ENCODE measurements at regions not wholly inside any gene's neighbourhood (a gene's known extent, or its start where the extent isn't known, plus 50 kb on each side); places are given as distances from the start of the nearest gene placed in this dataset.
"Not testable (repeated sequence)": the region's sequence is repeated elsewhere in the genome, so short reads cannot be mapped to it uniquely, and the experiment has no call there.

DNA sequence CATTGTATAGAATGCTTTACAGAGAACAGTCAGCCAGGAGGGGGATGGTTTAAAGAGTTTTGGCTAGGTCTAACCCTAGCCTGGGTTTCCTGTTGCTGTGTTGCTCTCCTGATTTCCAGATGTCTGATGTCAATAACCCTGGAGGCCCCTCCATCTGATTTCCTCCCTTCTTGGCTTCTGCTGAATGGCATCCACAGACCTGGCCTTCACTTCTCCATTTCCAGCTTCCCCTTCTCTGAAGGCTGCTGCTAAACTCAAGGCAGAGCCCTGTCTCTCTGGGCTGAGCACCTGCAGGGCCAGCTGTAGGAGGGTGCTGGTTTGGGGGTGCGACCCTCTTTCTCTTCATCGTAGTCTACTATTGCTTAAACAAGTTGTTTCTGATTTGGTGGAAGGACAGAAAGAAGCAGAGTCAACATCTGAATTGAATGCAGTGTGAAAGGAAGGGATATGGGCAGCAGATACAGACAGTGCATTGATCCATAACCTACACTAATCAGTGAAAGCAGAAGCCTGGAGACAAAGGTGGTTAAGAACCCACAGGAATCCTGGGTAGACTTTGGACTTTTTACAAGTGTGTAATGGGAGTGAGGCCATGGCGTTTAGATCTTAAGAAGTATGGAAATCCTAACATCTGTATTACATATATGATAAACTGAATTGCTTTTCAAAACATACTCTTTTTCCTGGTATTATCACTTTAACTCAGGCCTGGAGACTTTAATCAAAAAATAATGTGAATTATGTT, 153.6 kb downstream of the HRH4 start:
- in situ Hi-C loops (cut with MboI; ENCODE audit: low sequenced_read_pairs): no loop called here

DNA sequence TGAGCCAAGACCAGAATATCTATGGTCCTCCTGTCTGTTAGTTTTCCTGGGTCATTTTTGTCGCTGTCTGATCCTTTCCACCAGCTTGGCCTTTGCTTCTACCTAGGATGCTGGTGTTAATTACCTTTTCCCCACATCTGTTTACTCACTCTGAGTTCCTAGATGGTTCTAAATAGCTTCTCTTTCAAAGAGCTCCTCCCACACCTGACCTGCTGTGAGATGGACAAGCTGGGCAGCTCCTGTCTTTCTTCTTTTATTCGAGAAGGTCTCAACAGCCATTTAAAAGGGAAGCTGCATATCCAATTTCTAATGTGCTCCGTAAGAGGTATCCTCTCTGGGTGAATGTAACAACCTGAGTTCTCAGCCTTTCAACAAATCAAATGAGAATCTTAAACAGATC, 156.2 kb downstream of the HRH4 start:
- in situ Hi-C loops (cut with MboI; ENCODE audit: low sequenced_read_pairs): no loop called here

DNA sequence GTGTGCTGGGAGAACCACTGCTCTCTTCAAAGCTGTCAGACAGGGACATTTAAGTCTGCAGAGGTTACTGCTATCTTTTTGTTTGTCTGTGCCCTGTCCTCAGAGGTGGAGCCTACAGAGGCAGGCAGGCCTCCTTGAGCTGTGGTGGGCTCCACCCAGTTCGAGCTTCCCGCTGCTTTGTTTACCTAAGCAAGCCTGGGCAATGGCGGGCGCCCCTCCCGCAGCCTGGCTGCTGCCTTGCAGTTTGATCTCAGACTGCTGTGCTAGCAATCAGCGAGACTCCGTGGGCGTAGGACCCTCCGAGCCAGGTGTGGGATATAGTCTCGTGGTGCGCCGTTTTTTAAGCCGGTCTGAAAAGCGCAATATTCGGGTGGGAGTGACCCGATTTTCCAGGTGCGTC, 164.0 kb downstream of the HRH4 start:
- in situ Hi-C loops (cut with MboI; ENCODE audit: low sequenced_read_pairs): not testable (repeated sequence)

DNA sequence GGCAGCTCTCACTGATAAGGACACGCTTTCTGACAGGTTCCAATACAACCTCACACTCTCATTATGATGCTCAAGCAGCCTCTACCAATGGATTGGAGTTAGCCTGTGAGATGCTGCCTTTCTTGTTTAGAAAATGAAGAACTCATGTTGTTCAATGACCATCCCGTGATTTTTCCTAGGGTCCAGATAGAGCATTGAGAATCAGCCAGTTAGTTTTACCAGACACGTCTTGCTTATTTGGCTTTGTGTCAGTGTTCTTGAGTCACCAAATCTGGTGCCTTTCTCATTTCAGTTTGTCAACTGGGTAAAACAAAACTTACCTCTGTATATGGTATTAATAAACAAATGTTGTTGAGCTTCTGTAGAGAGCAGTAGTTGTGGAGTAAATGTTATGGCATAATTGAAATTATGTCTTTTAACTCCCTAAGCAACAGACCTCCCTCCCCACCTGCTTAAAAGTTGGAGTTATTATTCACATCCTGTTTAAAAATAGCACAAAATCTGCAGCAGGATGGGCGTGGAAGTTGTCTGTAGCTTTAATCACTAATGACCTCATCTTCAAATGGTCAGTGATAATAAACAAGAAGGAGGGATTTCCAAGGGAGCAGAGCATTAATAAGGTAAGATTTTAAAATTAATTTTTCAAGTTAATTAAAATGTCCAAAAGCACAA, 167.3 kb downstream of the HRH4 start:
- in situ Hi-C loops (cut with MboI; ENCODE audit: low sequenced_read_pairs): no loop called here

DNA sequence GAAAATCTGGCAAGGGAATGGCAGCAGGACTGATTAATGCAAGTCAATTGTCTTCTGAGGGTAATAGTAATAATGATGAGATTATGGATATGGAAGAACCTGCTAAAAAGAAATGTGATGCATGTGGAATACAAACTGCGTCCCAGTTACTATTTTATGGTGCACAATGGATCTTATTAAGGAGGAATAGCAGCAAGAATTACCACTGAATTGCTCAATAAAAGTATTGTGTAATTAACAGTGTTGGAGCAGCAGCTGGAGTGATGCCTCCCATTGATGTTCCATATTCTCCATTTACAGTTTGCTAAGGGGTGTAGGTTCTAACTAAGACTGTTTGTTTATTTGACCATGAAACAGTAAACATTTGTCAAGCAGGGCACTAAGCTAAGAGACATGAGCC, 167.9 kb downstream of the HRH4 start:
- in situ Hi-C loops (cut with MboI; ENCODE audit: low sequenced_read_pairs): no loop called here

DNA sequence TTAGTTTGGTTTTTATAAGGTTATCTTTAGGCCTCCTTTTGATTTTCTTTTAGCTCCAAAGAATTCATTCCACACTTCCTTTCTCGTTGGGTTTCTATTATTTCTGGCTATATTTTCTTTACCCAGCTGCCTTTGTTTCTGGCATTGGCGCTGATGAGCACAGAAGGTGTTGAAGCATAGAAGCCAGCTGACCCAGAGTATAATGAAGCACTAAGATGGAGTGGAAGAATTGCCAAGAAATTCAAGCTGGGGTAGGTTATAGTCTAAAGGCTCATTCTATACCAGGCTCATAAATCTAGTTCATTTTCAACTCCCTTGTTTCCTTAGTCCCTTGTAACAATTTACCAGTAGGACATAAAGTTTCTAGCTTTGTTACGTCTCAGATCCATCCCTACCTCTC, 169.5 kb downstream of the HRH4 start:
- in situ Hi-C loops (cut with MboI; ENCODE audit: low sequenced_read_pairs): no loop called here

DNA sequence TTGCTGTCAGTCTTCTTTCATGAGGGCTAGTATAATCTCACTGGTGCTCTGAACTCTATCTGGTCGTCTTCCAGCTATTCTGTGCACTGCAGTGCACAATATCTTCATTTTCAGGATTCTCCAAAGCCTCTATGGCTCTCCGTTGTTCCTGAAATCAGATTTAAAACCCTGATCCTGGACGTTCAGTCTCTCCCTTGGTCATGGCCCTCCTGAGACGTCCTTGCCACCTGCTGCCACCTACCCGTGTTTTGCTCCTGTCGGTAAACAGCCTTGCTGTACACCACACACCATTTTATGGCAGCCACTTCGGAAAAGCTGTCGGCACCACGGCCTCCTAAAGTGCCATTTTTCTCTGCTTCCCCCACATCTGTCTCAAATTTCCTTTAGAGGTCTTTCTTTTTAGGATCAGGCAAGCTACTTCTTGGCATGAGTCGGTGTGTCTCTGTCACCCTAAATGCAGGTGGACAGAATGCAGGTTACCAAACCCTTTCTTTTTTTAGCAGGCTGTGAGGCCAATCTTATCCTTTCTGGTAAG, 170.0 kb downstream of the HRH4 start:
- in situ Hi-C loops (cut with MboI; ENCODE audit: low sequenced_read_pairs): no loop called here

DNA sequence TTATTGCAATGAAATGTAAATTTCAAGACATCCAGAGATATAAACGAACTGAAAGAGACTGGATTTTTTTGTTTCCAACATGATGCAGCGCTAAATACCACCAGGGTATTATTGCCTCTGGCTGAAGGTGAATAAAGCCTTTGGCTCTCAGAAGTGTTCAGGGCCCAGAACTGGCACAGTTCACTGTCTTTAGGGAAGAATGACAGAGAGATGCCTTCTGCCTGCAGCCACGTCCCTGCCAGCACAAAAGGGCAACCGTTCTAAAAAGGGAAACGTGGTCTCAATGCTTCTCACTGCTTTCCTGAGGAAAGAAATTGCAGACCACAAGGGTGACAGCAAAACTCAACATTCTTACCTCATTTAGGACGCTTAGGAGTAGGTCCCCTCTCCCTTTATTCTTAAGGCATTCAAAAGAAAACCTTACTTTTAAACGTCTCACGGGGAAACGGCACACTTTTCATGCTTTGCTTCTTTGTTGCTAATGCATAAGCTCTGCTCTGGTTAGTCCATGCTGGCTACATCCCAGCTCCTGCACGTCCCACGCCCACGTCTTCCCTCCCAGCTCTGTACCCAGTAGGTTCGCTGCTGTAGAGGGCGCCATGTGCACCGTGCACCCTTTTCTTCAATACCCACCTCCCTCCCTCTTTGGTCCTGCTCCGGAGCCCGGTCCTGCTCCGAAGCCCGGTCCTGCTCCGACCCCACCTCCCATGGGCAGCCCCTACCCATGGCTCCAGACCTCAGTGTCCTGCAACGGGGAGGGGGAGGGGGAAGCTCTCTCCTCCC, 171.0 kb downstream of the HRH4 start:
- in situ Hi-C loops (cut with MboI; ENCODE audit: low sequenced_read_pairs): no loop called here

DNA sequence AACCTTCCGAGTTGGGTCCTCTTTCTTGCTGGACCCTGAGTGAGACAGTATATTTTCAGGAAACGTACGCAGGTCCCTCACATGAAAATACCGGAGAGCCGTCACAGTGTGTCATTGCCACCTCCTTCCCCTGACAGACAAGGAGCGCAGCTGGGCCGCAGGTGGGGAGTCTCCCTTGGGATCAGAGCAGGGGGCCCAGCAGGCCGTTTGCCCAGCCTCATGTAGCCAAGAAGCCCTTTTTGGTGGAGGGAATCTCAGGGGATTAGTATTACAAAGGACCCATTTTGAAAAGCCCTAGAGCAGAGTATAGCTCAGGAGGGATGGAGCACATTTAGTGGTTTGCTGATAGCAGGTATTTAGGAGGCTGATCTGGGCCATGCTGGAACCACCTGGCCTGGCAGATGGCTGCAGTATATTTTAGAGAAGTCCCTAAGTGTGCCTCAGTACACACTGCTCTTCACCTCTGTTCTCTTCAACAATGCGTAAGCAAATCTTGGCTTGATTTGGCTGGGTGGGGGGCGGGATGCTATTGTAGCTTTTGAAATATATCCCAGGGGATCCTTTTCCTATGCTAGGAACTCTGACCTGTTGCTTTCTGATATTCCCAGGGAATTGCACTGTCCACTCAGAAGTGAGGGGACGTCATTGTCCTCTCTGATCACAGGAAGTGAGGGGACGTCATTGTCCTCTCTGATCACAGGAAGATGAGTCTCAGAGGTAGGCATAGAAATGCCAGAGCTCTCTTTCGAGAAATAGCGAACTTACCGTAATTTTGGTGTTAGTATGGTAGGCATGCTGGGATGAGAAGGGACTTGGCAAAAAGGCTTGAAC, 171.9 kb downstream of the HRH4 start:
- in situ Hi-C loops (cut with MboI; ENCODE audit: low sequenced_read_pairs): no loop called here

DNA sequence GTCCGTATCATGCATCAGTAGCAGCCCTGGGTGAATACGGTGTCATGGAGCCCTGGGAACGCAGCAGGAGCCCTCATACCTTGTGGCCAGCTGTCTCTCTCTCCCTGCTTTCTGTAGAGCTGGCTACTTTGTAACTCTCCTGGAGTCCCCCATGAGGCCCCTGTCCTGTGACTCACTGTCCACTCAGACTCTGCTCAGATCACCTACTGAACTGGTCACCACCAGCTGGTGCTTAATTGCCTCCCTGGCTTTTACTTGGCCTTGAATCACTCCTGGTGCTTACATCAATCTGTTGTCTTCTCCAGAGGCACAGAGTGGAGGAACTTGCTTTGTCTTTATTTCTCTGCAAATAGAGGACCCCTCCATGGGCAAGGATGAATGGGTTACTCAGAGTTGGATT, 172.7 kb downstream of the HRH4 start:
- in situ Hi-C loops (cut with MboI; ENCODE audit: low sequenced_read_pairs): no loop called here

DNA sequence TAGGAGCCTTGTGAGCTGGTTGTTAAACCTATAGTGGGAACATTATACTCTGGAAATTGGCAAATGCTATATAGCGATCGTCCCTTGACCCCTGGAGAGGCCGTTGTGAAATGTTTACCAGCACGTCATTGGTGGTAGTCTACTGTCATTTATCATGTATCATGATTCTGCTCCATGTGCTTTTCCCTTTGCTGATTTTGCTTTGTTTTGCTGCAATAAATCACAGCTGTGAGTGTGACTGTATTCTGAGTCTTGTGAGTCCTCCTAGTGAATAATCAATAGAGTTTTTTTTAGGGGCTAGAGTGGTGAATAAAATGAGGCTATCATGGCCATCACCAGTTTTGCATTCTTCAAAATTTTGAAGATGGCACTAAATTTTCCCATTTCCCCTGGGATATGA, 189.1 kb downstream of the HRH4 start:
- in situ Hi-C loops (cut with MboI; ENCODE audit: low sequenced_read_pairs): no loop called here

DNA sequence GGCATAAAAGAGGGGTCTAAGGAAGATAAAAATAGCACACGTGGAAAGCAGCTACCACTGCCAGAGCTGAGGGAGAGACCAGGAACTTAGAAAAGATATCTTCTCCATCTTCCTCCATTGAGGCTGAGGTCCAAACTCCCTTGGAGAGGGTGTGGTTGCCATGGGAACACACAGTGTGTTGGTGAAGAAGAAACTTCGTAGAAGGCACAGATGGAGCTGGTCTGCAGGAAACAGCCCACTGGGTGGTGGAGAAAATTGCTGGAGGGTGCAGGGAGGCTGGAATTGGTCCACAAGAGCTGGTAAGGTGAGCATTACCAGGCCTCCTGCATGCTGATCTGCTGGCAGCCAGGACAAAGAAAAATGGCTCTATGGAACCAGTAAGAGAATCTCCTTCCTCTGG, 191.0 kb downstream of the HRH4 start:
- in situ Hi-C loops (cut with MboI; ENCODE audit: low sequenced_read_pairs): no loop called here

DNA sequence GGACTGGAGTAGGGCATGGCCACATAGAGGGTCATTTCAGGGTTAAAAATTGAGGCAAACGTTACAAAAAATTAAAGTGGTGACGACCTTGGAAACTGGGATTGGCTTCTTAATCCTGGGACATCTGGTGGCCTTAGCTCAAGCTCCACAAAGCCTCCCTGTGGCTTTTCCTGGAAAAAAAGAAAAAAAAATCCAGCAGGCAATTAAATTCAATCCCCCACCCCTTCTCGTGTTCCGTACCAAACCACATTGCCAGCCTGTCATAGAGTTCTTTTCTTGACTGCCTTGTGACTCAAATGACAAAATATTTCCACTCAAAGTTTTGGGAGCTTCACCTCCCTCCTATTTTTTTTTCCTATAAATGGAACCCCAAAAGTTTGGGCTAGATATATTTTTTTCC, 195.6 kb downstream of the HRH4 start:
- in situ Hi-C loops (cut with MboI; ENCODE audit: low sequenced_read_pairs): no loop called here

DNA sequence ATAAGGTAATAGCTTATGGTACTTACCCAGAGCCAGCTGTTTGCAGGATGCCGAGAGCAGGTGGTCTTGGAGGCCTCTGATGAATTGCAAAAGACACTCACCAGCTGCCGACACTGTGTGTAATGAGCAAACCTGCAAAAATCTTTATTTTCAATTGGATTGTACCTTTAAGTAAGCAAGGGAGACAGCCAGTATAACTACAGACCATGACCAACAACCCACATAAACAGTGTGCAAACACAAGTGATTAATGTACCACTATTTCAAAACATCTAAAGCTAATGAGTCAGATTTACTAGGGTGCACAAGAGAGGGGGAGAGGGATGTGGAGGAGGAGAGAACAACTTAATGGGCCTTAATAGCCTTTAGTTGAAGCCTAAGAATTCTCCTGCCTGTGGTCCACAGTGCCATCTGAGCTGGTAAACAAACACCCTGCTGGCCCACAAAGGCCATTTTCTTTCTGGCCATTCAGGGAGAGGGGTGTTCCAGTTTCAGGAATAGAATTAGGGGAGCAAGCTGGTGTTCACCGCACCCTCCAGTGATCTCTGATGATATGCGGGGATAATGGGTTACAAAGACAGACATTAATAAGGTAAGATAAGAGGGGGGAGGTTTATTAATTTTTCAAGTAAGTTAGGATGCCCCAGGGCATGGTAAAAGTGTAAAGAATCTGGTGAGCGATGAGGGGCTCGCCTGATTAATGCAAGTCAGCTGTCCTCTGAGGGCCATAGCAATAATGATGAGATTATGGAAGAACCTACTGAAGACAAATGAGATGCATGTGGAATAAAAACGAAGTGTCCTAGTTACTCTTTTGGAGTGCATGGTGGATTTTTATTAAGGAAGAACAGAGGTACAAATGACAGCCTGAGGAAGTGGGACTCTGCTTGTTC, 196.4 kb downstream of the HRH4 start:
- in situ Hi-C loops (cut with MboI; ENCODE audit: low sequenced_read_pairs): no loop called here

DNA sequence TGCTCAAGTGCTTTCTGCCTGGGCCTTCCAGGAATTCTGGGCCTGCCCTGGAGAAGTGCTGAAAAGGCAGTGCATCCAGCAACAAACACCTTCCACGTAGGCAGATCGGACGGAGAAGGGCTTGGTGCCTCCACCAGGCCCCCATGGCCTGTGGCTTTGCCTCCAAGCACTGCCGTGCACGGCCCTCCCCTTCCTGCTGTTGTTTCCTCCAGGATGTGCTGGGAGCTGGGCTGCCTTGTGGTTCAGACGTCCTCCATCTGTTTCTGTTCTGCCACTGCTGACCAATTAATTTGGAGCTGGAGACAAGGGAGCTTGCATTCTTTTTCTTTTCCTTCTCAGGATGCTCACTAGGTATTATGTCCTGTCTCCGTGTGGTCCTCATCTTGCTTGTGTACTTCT, 197.0 kb downstream of the HRH4 start:
- in situ Hi-C loops (cut with MboI; ENCODE audit: low sequenced_read_pairs): no loop called here

DNA sequence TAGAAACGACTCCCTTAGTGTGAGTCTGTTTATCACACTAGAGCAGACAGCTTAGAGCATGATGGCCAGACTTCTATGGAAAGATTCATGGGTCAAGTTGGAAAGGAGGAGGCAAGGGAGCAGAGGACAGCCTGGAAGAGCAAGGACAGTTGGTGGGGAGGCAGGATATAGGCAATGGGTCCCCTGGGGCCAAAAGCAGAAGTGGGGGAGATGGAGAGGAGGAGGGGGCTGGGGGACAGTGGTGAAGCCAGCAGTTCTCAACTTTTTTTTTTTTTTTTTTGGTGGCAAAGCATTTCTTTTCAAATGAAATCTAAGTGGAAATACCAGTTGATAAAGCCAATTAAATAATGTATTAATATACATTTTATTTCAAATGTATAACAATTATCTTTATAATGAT, 197.9 kb downstream of the HRH4 start:
- in situ Hi-C loops (cut with MboI; ENCODE audit: low sequenced_read_pairs): no loop called here

DNA sequence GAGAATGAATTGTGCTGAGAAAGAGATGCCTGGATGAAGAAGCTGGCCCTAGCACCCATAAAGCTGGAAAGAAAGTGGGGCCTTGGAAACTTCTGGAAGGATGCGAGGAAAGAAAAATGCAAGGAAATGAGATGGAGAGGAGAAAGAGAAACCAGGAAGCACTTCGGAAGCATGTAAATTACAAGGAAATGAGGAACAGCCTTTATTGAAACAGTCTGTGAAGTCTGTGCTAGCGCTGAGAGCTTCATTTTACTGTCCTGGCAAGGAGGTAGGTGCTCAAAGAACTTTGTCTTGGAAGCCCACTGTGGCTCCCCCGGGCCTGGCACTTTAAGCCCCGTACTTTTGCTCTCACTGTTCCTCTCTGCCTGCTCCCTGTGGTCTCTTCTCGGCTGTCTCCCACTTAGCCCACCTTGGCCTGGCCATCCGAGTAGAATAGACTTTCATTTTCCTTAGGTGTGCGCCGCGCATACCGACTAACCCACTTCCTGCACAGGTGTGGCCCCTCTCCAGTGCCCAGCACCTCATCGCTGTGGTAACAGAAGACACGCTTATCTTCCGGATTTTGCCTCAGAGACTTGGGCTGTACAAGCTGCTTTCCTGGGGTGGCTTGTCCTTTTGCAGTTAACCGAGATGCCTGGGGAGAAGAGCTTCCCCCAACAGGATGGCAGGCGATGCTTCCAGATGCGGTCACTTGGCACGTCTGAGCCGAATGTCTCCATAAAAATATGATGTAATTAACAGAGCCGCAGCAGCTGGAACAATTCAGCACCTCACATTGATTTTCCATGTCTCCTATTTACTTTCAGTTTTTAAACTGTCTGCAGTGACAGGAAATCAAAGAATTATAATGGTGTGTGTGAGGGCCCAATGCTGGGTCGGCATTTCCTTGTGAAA, 199.6 kb downstream of the HRH4 start:
- in situ Hi-C loops (cut with MboI; ENCODE audit: low sequenced_read_pairs): no loop called here

DNA sequence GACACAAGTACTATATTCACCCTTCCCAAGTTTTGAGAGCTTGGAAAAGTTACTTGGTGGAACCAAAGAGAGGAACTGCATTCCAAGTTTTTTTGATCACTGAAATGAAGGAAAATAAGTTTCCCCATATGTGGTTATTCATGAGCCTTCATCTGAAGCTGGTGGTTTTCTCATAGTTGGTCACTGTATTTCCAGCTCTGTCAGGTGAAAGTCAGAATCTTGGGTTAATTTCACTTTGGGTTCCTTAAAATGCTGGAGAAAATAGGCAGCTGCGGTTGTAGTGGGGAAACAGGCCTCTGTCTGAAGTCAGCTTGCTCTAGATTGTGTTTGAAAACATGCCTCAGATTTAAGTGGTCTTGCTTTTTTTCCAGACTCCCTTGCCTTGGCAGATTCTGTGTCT, 200.5 kb downstream of the HRH4 start:
- in situ Hi-C loops (cut with MboI; ENCODE audit: low sequenced_read_pairs): no loop called here

DNA sequence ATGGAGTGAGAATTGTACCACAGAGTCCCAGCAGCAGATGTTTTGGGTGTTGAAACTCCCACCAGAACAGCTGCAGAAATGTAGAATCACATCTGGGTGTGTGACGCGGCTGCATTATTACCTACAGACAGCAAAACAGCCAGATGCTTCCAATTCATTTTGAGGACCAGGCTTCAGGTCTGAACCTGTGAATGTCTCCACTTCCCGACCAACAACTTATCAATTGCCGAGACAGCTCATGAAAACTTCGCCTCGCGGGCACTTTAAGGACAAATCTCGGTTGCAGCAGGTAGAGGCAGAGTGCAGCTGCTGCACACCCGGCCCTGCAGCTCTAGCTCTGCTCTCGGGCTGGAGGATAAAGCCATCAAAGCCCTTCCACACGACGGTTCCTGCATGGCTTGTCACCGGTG, 202.0 kb downstream of the HRH4 start:
- in situ Hi-C loops (cut with MboI; ENCODE audit: low sequenced_read_pairs): no loop called here

All from HL-60/S4 treated with retinoic acid at 250 ng/mL for 4 days and 3 days (cell line).